ENCODE measurements at regions not wholly inside any gene's neighbourhood (a gene's known extent, or its start where the extent isn't known, plus 50 kb on each side); places are given as distances from the start of the nearest gene placed in this dataset.

GRCh38 chr2:17124575-17125318 lies 393.5 kb downstream of the RAD51AP2 start:
- Mint-ChIP-seq H3K9me3 (no peaks in the 10 kb centered on the region), H3K4me1 (peaks cover 10 to 16% of the 10 kb centered on the region in 2 donors), H3K27ac (no peak overlapping the region), H3K36me3 (no peaks in the 10 kb centered on the region), H3K27me3 (no peaks in the 10 kb centered on the region), H3K4me3 (no peak overlapping the region)
- ATAC-seq (replicated peaks) (peak in 1 of 2 donors; percentile 58), DNase-seq (no peak)

- no peaks in the 10 kb centered on the region for H3K9me3 Mint-ChIP-seq
- H3K27ac Mint-ChIP-seq = no peak overlapping the region
- DNase-seq = no peak
- H3K27me3 Mint-ChIP-seq = no peaks in the 10 kb centered on the region
- peaks cover 10 to 16% of the 10 kb centered on the region in 2 donors for H3K4me1 Mint-ChIP-seq
- no peak overlapping the region for H3K4me3 Mint-ChIP-seq
- no peak for ATAC-seq (replicated peaks)
- H3K36me3 Mint-ChIP-seq = no peaks in the 10 kb centered on the region
Measured at GRCh38 chr2:17122887-17123501, 395.2 kb downstream of the RAD51AP2 start.

- Mint-ChIP-seq H3K36me3 (no peaks in the 10 kb centered on the region), H3K4me1 (no peaks in the 10 kb centered on the region), H3K9me3 (no peaks in the 10 kb centered on the region), H3K4me3 (no peak overlapping the region), H3K27me3 (no peaks in the 10 kb centered on the region), H3K27ac (no peak overlapping the region)
- no peak for ATAC-seq (replicated peaks)
- no peak for DNase-seq
Measured at GRCh38 chr2:17115466-17115865, 402.8 kb downstream of the RAD51AP2 start.

GRCh38 chr2:17115042-17115441 lies 403.2 kb downstream of the RAD51AP2 start:
- H3K36me3 Mint-ChIP-seq = no peaks in the 10 kb centered on the region
- H3K4me1 Mint-ChIP-seq = no peaks in the 10 kb centered on the region
- no peak overlapping the region for H3K4me3 Mint-ChIP-seq
- ATAC-seq (replicated peaks) = no peak
- no peak for DNase-seq
- no peaks in the 10 kb centered on the region for H3K27me3 Mint-ChIP-seq
- no peak overlapping the region for H3K27ac Mint-ChIP-seq
- H3K9me3 Mint-ChIP-seq = no peaks in the 10 kb centered on the region

GRCh38 chr2:17107871-17108270 lies 410.4 kb downstream of the RAD51AP2 start:
- no peak overlapping the region for H3K4me3 Mint-ChIP-seq
- H3K4me1 Mint-ChIP-seq = peaks cover 5 to 8% of the 10 kb centered on the region in 2 donors
- H3K27me3 Mint-ChIP-seq = peaks cover 5 to 6% of the 10 kb centered on the region in 2 donors
- no peaks in the 10 kb centered on the region for H3K9me3 Mint-ChIP-seq
- no peak overlapping the region for H3K27ac Mint-ChIP-seq
- H3K36me3 Mint-ChIP-seq = no peaks in the 10 kb centered on the region
- DNase-seq (no peak), ATAC-seq (replicated peaks) (no peak)

GRCh38 chr2:17107151-17107550 lies 411.1 kb downstream of the RAD51AP2 start:
- Mint-ChIP-seq H3K9me3 (no peaks in the 10 kb centered on the region), H3K4me3 (no peak overlapping the region), H3K27ac (no peak overlapping the region), H3K27me3 (peaks cover 5 to 6% of the 10 kb centered on the region in 2 donors), H3K4me1 (peaks cover 5 to 8% of the 10 kb centered on the region in 2 donors), H3K36me3 (no peaks in the 10 kb centered on the region)
- DNase-seq (no peak), ATAC-seq (replicated peaks) (no peak)

DNA sequence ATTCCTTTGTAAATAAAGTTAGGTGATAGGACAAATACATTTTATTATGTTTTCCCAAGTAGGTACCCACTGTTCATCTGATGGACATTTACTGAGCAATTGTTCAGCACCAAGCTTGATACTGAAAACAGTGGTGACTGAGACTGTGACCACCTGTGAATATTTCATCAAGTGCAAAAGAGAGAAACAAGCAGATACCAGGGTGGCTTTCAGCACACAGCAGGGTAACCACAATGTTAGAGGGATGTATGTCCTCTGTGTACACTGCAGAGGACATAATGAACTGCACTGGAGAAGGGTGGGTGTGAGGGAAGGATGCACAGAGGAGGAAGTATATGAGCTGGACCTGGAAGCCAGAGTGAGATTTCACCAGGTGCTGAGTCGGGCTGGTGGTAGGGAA lies 411.8 kb downstream of the RAD51AP2 start:
- H3K27ac Mint-ChIP-seq = no peak overlapping the region
- peaks cover 5 to 6% of the 10 kb centered on the region in 2 donors for H3K27me3 Mint-ChIP-seq
- no peaks in the 10 kb centered on the region for H3K9me3 Mint-ChIP-seq
- peaks cover 5 to 8% of the 10 kb centered on the region in 2 donors for H3K4me1 Mint-ChIP-seq
- H3K4me3 Mint-ChIP-seq = no peak overlapping the region
- DNase-seq (no peak), ATAC-seq (replicated peaks) (no peak)
- no peaks in the 10 kb centered on the region for H3K36me3 Mint-ChIP-seq

GRCh38 chr2:17104454-17104853 lies 413.8 kb downstream of the RAD51AP2 start:
- H3K9me3 Mint-ChIP-seq = no peaks in the 10 kb centered on the region
- peaks cover 5 to 6% of the 10 kb centered on the region in 2 donors for H3K27me3 Mint-ChIP-seq
- ATAC-seq (replicated peaks) (peak; percentile 61 to 62), DNase-seq (no peak)
- H3K27ac Mint-ChIP-seq = no peak overlapping the region
- H3K4me1 Mint-ChIP-seq = peaks cover 5 to 8% of the 10 kb centered on the region in 2 donors
- no peak overlapping the region for H3K4me3 Mint-ChIP-seq
- H3K36me3 Mint-ChIP-seq = no peaks in the 10 kb centered on the region

GRCh38 chr2:17101596-17101995 lies 416.6 kb downstream of the RAD51AP2 start:
- H3K27me3 Mint-ChIP-seq = no peaks in the 10 kb centered on the region
- ATAC-seq (replicated peaks) = no peak
- H3K4me3 Mint-ChIP-seq = no peak overlapping the region
- no peak for DNase-seq
- H3K36me3 Mint-ChIP-seq = no peaks in the 10 kb centered on the region
- H3K9me3 Mint-ChIP-seq = no peaks in the 10 kb centered on the region
- peaks cover 5 to 8% of the 10 kb centered on the region in 2 donors for H3K4me1 Mint-ChIP-seq
- H3K27ac Mint-ChIP-seq = no peak overlapping the region

DNA sequence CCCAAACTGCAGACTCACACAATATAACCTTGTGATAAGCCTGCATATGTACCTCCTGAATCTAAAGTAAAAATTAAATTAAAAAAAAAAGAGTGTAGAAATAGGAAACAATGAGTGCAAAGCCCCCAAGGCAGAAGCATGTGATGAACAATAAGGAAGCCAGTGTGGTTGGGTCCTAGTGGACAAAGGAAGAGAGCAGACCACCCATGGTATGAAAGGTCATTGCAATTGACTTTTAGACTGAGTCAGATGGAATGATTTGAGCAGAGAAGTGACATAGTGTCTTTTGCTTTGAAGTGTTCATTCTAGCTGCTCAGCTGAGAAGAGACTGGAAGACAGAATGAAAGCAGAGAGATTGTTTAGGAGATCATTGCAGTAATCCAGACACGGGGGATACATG lies 417.1 kb downstream of the RAD51AP2 start:
- Mint-ChIP-seq H3K27ac (no peak overlapping the region), H3K27me3 (no peaks in the 10 kb centered on the region), H3K9me3 (no peaks in the 10 kb centered on the region), H3K36me3 (no peaks in the 10 kb centered on the region), H3K4me1 (peaks cover 5 to 8% of the 10 kb centered on the region in 2 donors), H3K4me3 (no peak overlapping the region)
- ATAC-seq (replicated peaks) (no peak), DNase-seq (no peak)

- no peaks in the 10 kb centered on the region for H3K4me1 Mint-ChIP-seq
- no peak overlapping the region for H3K4me3 Mint-ChIP-seq
- H3K9me3 Mint-ChIP-seq = peaks cover 0 to 6% of the 10 kb centered on the region in 2 donors
- no peaks in the 10 kb centered on the region for H3K27me3 Mint-ChIP-seq
- DNase-seq = no peak
- no peak overlapping the region for H3K27ac Mint-ChIP-seq
- H3K36me3 Mint-ChIP-seq = no peaks in the 10 kb centered on the region
- ATAC-seq (replicated peaks) = no peak
Measured at GRCh38 chr2:17095340-17095739, 422.9 kb downstream of the RAD51AP2 start.

DNA sequence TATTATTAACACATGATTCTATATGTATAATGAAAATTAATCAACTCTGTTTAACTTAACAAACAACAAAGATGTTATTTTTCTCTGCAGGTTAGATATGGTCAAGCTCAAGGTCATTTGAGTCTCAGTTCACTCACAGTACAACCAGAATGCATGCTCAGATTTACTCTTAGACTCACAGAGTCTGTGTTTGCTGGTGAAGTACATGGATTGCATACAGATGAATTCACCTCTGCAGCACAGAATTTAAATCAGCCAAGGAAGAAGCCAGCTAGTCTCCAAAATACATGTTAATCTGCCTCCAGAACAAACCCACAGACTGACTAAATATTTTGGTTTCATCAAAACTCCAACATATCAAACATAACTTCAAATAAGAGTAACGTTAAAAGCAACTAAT lies 424.5 kb downstream of the RAD51AP2 start:
- Mint-ChIP-seq H3K9me3 (peaks cover 0 to 6% of the 10 kb centered on the region in 2 donors), H3K27me3 (no peaks in the 10 kb centered on the region), H3K36me3 (no peaks in the 10 kb centered on the region), H3K4me1 (no peaks in the 10 kb centered on the region), H3K27ac (no peak overlapping the region), H3K4me3 (no peak overlapping the region)
- DNase-seq (no peak), ATAC-seq (replicated peaks) (no peak)

GRCh38 chr2:17086990-17087389 lies 421.4 kb upstream of the CYRIA start:
- Mint-ChIP-seq H3K27ac (no peak overlapping the region), H3K9me3 (no peaks in the 10 kb centered on the region), H3K4me3 (no peak overlapping the region), H3K36me3 (no peaks in the 10 kb centered on the region), H3K27me3 (no peaks in the 10 kb centered on the region), H3K4me1 (no peaks in the 10 kb centered on the region)
- ATAC-seq (replicated peaks) = no peak
- DNase-seq = no peak

DNA sequence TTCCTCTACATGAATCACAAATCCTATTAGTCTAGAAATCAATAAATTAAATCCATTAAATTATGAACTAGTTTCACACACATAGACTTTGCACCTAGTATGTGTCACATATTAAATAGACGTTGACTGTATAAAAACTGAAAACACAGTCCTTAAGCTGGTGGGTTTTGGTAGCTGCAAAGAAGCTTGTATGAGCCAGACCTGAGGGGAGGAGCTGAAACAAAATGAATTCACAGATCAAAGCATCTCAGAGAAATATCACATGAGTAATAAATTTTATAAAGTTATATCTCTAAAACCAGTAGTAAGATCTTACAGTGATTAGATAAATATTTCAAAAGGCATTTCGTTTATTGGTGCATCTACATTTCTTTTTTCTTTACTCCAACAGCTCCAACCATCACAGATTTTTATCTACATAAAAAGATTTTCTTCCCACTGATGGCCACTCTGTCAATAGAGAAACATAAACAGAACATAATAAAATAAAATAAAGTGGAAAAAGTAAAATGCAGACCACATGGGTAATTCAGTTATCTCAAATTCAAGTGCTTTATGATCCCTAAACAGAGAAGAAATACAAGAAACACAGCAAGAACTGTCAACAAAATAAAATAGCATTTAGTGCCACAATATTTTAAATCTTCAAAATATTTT lies 420.0 kb upstream of the CYRIA start:
- H3K4me3 Mint-ChIP-seq = no peak overlapping the region
- DNase-seq (no peak), ATAC-seq (replicated peaks) (no peak)
- no peak overlapping the region for H3K27ac Mint-ChIP-seq
- H3K36me3 Mint-ChIP-seq = no peaks in the 10 kb centered on the region
- H3K4me1 Mint-ChIP-seq = no peaks in the 10 kb centered on the region
- peaks cover 0 to 1% of the 10 kb centered on the region in 2 donors for H3K9me3 Mint-ChIP-seq
- no peaks in the 10 kb centered on the region for H3K27me3 Mint-ChIP-seq

GRCh38 chr2:17084877-17085276 lies 419.2 kb upstream of the CYRIA start:
- H3K9me3 Mint-ChIP-seq = peaks cover 7% of the 10 kb centered on the region in 2 donors
- no peaks in the 10 kb centered on the region for H3K4me1 Mint-ChIP-seq
- H3K4me3 Mint-ChIP-seq = no peak overlapping the region
- ATAC-seq (replicated peaks) = no peak
- no peaks in the 10 kb centered on the region for H3K27me3 Mint-ChIP-seq
- H3K27ac Mint-ChIP-seq = no peak overlapping the region
- no peaks in the 10 kb centered on the region for H3K36me3 Mint-ChIP-seq
- DNase-seq = no peak
